COLO668 (cell line): ENCODE measurements at regions not wholly inside any gene's neighbourhood (a gene's known extent, or its start where the extent isn't known, plus 50 kb on each side); places are given as distances from the start of the nearest gene placed in this dataset.
"Not testable (repeated sequence)": the region's sequence is repeated elsewhere in the genome, so short reads cannot be mapped to it uniquely, and the experiment has no call there.

Experiments
- DNase-seq: peaks from one replicate; lab custom pipeline; 2025; ENCODE audit not compliant: unreplicated experiment; lab: John Stamatoyannopoulos, UW

- DNase-seq = no peak
Observed at GRCh38 chr9:78437806-78438205, 140.9 kb downstream of the PSAT1 start.

GRCh38 chr9:78438211-78438610 lies 141.3 kb downstream of the PSAT1 start:
- no peak for DNase-seq

GRCh38 chr9:78438780-78439179 lies 141.9 kb downstream of the PSAT1 start:
- no peak for DNase-seq

- DNase-seq = peak; percentile 75
Observed at GRCh38 chr9:78439190-78439865, 142.4 kb downstream of the PSAT1 start.

GRCh38 chr9:78439866-78440830 lies 143.2 kb downstream of the PSAT1 start:
- DNase-seq = no peak

GRCh38 chr9:78441396-78441795 lies 144.5 kb downstream of the PSAT1 start:
- DNase-seq = no peak

GRCh38 chr9:78441822-78442431 lies 145.0 kb downstream of the PSAT1 start:
- no peak for DNase-seq

- DNase-seq = not testable (repeated sequence)
Observed at GRCh38 chr9:78442577-78442976, 145.7 kb downstream of the PSAT1 start.

- no peak for DNase-seq
Observed at GRCh38 chr9:78443946-78444345, 147.0 kb downstream of the PSAT1 start.

- no peak for DNase-seq
Observed at GRCh38 chr9:78448960-78449673, 152.2 kb downstream of the PSAT1 start.

- peak; percentile 27 for DNase-seq
Observed at GRCh38 chr9:78453450-78453849, 156.5 kb downstream of the PSAT1 start.

- no peak for DNase-seq
Observed at GRCh38 chr9:78462611-78463010, 165.7 kb downstream of the PSAT1 start.

GRCh38 chr9:78463750-78464149 lies 166.8 kb downstream of the PSAT1 start:
- peak; percentile 48 for DNase-seq

GRCh38 chr9:78468231-78468630 lies 171.3 kb downstream of the PSAT1 start:
- DNase-seq = no peak

- no peak for DNase-seq
Observed at GRCh38 chr9:78468974-78469576, 172.2 kb downstream of the PSAT1 start.

- no peak for DNase-seq
Observed at GRCh38 chr9:78470216-78470615, 173.3 kb downstream of the PSAT1 start.

- no peak for DNase-seq
Observed at GRCh38 chr9:78470741-78471140, 173.8 kb downstream of the PSAT1 start.

GRCh38 chr9:78472111-78472510 lies 175.2 kb downstream of the PSAT1 start:
- no peak for DNase-seq

- no peak for DNase-seq
Observed at GRCh38 chr9:78479441-78479840, 182.5 kb downstream of the PSAT1 start.

GRCh38 chr9:78486661-78487060 lies 189.7 kb downstream of the PSAT1 start:
- DNase-seq = no peak

- no peak for DNase-seq
Observed at GRCh38 chr9:78490231-78490630, 193.3 kb downstream of the PSAT1 start.
